Activated gamma-delta T cell treated with Interleukin-2 at 50 U/mL for 16 hours (primary cell): ENCODE measurements at regions not wholly inside any gene's neighbourhood (a gene's known extent, or its start where the extent isn't known, plus 50 kb on each side); places are given as distances from the start of the nearest gene placed in this dataset.
"Not testable (repeated sequence)": the region's sequence is repeated elsewhere in the genome, so short reads cannot be mapped to it uniquely, and the experiment has no call there.

Source experiments
- DNase-seq: peaks from one replicate; pipeline ENCODE4 v3.0.0-alpha.2; 2020

DNA sequence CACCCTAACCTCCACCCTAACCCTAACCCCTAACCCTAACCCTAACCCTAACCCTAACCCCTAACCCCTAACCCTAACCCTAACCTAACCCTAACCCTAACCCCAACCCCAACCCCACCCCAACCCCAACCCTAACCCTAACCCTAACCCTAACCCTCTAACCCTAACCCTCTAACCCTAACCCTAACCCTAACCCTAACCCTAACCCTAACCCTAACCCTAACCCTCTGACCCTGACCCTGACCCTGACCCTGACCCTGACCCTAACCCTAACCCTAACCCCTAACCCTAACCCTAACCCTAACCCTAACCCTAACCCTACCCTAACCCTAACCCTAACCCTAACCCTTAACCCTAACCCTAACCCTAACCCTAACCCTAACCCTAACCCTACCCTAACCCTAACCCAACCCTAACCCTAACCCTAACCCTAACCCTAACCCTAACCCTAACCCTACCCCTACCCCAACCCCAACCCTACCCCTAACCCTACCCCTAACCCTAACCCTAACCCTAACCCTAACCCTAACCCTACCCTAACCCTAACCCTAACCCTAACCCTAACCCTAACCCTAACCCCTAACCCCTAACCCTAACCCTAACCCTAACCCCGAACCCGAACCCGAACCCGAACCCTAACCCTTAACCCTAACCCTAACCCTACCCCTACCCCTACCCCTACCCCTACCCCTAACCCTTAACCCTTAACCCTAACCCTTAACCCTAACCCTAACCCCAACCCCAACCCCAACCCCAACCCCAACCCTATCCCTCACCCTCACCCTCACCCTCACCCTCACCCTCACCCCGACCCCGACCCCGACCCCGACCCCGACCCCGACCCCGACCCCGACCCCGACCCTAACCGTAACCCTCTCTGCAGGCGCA, 186.2 kb upstream of the CHL1 start:
- DNase-seq, result not testable (repeated sequence)

DNA sequence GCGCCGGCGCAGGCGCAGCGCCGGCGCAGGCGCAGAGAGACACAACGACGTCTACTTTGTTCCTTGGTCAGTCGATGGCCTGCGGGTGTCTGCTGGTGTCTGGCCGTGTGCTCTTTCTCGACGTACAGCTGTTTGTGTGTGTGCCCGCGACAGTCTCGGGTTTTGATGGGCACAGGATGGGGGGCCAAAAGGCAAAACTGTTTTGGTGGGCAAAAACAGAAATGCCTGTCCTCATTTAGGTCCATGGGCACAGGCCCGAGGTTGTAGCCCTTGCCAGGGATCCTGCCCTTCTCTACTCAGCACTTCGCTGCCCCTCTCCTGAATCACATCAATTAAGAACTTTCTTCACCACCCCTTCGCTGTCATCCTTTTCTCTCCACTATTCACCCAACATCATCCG, 184.8 kb upstream of the CHL1 start:
- peak; percentile 4 for DNase-seq

DNA sequence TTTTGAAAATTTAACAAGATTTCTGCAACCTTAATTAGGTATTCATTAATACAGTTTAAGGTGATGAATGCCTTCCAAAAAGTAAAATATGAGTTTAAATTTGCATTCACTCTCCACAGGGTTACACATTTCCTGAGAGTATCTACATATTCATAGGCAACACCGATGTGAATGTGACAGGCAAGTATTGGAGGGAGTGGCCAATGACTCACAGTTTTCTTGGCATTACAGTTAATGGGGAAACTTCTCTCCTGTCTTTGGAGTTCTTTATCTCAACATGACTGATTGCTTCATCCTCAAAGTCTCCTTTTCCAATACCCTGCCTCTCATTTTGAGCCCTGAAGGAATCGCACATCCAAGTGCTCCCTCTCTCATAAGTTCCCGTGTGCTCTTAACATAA, 181.9 kb upstream of the CHL1 start:
- DNase-seq, result no peak

DNA sequence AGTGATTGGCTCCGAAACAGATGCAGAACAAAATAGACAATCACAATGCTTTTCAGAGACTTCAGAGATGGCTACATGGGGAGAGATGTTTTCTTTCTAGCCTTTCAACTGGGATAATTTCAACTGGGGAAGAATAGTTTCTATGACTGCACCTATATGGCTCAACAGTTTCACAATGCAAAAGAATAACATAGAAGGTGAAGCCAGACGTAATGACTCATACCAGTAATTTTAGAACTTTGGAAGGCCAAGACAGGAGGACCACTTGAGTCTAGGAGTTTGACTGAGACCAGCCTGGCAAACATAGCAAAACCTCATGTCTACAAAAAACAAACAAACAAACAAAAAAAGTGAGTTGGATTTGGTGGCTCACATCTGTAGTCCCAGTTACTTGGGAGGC, 180.2 kb upstream of the CHL1 start:
- DNase-seq, result no peak

DNA sequence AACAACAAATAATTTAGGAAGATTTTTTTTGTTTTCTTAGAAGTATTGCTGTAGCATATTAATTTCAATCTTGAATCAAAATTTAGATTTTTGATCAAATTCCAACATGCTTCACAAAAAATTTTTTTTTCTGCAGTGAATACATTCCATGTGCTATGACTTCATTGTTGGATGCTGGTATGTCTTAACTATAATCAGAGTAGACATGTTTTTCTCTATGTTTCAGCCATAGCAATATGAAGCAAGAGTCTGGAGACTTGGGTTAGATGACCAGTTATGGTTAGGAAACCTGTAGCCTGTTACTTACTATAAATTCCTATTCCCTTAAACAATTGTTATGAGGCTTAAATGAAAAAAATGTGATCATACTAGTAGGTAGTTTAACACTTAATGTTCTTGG, 176.1 kb upstream of the CHL1 start:
- DNase-seq, result no peak

DNA sequence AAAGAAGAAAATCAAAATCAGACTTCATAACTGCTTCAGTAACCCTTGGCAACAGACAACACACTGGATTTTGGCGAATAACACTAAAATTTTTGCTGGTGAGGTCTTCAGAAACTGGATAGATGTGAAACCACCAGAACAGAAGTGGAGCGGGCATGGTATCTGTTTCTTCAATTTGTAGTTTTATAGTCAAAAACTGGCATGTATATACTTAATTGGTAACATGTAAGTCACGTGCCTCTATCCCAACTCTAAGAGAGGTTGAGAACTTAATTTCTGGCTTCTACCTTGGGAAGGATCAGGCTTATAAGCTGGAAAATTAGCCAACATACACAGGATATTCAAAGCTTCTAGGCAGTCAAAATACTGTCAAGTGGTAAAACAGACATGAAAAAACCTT, 172.6 kb upstream of the CHL1 start:
- DNase-seq, result no peak

DNA sequence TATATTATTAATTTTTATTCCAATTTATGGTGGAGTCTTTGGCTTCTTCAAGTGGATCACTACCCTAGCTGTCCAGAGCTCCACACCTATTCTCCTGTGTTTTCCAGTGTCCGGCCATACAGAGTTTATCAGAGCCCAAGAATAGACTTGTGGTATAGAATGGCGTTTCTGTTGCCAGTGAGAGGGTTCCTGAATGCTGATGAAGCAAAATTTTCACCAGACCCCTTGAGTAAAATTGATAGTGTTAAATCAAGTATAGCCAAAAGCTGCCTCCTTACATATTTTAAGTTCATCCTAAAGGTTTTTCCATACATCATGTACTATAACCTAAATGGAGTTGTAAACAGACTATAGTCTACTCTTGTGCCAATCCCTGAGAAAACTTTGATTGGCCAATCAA, 171.5 kb upstream of the CHL1 start:
- DNase-seq, result no peak

DNA sequence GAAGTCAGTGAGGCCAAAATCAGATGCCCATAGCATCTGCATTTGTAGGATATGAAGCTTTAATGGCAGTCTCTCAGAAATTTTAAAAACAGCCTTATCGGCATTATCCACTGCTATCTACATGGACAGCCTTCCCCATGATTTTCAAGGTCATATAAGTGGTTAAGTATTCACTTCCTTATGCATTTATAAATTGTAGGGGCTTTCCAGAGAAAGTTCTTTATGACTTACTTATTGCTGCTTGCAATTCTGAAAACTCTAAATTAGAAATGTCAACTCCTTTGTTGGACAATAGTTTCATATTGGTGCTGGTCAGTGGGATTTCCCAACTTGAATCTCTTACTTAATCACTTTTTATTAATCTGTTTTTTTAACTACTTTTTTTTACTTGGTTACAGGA, 160.6 kb upstream of the CHL1 start:
- not testable (repeated sequence) for DNase-seq

DNA sequence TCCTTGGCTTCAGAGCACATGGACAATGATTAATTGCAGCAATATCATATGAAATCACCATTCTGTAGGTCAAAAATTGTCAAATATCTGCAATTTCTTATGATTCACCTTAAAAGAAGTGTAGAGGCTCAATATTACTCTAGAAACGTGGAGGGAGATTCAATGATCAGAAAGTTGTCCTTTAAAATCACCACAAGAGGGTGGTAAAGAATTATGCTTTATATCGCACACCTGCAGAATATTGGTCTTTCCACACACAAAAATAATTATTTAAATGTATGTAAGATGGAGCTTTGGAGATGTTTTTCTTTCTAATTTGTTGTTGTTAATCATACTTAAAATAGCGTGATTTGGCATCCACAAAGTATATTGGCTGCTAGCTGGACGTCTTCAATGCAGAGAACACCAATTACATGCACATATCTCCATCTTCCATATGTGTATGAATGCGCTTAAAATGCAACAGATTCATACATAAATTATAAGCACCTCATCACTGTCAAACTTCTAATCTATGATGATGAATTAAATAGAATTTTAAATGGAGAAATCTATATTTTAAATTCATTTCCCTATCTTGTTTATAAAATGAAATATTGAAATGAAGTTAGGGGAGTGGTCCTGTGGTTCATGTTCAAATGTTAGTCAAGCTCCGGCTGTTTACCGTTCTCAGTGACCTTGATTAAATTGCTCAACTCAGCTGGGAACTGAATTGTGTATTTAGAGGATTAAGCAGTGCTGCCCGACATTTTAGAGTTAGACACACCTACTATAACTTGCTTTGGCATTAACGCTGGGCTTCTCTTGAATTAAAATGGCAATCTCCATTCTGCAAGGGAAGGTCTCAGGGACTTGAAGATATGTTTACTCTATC, 153.5 kb upstream of the CHL1 start:
- not testable (repeated sequence) for DNase-seq

DNA sequence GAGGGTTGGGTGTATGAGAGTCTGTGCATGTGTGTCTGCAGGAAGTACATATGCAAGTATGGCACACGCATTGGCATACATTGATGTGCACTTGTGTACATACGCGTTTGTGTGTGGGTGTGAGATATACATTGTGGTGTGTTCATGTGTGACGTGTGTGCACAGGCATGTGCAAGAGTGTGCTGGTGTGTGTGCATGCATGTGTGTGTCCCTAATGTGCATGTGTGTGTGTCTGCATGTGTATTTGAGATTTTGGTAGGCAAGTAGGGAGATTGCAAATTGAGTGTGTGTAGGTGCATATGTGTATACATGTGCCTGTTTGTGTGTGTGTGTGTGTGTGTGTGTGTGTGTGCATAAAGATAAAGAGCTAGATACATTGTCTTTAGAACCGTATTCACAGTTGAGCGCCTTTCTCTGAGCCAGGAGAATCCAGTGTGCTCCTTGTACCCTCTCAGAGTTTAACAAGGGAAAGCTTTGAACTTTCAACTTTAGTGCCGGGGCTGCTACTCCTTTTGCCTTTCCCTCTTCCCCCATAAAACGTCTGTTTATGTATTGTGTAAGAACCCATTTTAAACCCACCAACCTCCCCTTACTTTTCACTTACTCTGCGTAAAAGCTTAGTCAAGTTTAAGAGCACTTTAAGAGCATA, 152.4 kb upstream of the CHL1 start:
- no peak for DNase-seq

DNA sequence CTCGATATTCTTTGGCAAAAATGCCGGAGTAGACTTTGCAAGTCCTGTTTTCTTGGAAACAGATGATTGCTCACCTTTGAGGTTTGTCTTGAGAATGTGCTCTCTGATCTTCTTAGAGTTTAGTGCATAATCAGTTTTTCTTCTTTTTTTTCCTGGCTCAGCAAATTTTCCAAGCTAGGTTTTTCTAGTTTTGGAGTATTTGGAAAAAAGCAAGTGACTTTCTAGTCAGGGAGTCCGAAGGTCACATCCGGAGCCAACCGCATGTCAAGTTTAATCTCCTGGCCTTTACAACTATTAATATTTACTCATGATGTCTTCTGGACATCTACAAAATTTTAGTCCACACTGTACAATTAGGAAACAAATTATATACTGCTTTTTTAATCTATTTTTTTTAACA, 151.6 kb upstream of the CHL1 start:
- DNase-seq, result not testable (repeated sequence)

DNA sequence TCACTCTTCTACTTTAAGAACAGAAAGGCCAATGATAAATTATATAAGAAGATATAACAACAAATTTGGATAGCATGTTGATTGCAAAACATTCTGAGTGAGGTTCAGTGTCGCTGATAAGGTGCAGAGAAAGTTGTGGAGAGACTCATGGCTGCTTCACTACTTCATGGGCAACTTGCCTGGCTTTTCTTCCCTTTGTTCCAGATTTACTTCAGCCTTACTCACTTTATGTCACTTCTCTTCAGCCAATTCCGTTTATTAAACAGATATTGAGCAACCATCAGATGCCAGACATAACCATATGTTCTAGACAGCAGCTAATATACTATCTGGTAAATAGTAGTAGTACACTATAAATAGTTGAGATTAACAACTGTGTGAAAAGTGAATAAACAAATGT, 150.0 kb upstream of the CHL1 start:
- DNase-seq, result no peak

DNA sequence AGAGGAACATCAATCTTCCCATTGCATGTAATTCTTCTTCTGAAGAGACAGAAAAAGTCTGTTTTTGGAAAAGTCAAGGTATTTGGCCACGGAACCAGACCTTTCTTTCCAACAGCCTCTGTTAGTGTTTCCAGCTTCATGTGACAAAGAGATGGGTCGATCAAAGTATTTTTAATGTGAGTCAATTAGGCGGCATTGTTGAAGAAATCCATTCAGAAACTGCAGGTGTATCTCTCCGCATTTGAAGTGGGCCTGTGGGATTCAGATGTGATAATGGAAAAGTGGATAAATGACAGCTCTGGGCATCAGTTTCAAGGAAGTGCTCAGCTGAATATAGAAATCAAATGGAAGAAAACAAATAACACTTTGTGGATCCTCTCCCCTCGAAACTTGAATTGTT, 143.1 kb upstream of the CHL1 start:
- DNase-seq, result not testable (repeated sequence)

DNA sequence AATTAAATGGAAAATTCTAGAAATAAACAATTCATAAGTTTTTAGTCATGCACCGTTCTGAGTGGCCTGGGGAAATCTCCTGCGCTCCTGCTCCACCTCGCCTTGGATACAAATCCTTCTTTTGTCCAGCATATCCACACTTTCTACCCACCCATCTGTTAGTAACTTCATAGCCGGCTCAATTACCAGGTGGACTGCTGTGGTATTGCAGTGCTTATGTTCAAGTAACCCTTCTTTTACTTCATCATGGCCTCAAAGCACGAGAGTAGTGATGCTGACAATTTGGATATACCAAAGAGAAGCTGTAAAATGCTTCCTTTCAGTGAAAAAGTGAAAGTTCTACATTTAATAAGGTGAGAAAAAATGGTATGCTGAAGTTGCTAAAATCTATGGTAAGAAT, 142.3 kb upstream of the CHL1 start:
- no peak for DNase-seq

DNA sequence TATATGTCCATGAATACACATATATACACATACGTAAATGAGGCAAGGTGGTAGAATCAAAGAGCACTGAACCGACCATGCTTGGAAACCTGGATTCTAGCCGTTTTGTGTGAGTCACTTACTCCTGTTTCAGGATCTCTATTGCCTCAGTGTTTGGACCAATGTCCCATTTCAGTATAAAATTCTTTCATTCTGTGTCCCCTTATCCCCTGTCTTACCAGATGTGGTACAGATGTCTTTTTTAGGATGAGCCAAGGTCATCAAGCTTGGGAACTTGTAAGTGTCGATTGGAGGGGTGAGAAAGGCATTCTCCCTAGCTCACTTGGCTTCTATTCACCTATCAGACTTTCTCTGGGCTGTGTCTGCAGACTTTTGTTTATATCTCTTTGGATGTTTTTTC, 139.9 kb upstream of the CHL1 start:
- no peak for DNase-seq

DNA sequence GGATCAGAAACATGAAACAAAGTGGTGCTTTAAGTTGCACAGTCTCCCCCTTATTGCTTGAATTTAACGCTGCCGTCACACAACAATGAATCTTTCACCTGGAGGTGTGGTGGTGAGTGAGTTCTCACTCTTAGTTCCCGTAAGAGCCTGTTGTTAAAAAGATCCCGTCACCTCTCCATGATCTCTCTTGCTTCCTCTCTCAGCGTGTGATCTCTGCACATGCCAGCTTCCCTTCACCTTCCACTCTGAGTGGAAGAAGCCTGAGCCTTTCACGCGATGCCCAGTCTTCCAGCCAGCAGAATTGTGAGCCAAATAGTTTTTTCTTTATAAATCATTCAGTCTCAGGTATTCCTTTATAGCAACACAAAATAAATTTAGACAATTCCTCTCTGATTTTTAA, 136.7 kb upstream of the CHL1 start:
- DNase-seq, result no peak

DNA sequence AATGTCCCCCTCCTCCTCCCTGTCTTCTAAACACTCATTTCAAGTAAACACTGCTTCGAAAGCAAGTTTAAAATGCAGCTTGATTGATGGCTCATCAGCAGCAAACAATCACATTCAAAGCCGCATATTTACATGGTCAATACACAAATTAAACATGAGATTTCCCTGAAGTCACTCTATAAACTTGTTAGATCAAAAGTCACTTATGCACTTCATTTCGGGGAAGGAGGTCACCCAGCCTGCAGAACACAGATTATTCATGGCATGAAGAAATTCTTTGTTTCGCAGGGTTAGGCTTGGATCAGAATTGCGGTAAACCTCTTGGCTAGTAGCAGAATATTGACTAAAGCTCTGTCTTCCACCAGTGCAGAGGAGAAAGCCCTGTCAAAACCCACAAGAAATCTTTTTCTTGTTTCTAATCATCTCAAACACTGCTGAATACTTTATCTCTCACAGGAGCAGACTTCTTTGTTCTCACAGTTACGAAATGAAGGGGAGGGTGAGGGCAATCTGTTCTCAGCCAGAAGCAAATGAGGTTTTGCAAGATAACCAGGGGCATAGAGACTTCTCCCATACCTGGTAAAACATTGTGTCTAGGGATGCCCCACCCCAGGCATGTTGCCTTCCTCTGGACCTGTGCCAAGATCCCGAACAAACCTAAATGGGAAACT, 133.3 kb upstream of the CHL1 start:
- DNase-seq, result no peak

DNA sequence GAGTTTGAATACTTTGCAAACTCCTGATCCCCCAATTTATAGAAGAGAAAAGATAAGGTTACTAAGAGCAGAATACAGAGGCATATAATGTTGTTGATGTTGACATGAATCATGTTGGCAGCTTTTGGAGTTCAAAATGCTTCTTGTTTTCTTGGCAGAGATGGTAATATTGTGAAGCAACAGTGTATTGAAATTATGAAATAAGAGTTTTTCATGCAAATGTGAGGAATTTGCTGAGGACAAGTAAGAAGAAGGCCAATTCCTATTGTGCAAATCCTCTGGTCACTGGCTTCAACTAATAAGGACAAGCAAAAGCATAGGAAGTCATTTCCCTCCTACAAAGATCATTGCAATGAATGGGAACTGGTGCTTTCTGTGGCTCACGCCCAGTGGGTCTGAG, 126.9 kb upstream of the CHL1 start:
- no peak for DNase-seq

DNA sequence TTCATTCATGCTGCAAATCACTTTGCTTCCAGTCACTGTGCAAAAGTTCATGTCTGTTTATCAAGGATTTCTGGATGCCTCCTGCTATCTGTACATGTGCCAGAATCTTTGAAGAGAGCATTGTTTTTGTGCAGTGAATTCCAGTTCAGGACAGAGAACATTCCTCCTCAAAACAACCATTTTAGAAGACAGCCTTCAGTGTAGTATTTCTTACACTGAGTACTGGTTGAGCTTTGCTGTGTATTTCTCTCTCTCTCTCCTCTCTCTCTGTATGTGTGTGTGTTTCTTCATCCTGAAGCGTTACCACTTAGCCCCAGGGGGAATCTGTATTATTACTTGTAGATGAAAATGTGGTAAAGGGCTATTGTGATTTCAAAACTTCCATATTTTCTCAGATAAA, 123.8 kb upstream of the CHL1 start:
- no peak for DNase-seq

DNA sequence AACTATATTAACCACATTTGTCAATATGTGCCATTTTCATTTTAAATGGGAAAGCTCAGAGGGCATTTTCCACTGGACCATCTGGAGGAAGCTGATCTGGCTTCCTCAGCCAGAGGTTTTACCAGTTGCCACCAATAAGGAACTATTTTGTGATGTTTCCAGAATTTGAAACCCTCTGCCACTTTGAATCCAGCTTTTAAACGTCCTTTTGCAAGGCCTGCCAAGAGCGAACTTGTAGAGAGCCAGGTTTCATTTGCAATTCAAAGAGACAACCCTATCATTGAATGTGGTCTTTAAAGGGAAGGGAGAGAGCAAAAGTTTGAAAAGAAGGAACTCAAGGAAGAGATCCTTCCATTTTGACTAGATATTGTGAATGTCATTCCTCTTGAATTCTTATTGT, 123.3 kb upstream of the CHL1 start:
- no peak for DNase-seq

DNA sequence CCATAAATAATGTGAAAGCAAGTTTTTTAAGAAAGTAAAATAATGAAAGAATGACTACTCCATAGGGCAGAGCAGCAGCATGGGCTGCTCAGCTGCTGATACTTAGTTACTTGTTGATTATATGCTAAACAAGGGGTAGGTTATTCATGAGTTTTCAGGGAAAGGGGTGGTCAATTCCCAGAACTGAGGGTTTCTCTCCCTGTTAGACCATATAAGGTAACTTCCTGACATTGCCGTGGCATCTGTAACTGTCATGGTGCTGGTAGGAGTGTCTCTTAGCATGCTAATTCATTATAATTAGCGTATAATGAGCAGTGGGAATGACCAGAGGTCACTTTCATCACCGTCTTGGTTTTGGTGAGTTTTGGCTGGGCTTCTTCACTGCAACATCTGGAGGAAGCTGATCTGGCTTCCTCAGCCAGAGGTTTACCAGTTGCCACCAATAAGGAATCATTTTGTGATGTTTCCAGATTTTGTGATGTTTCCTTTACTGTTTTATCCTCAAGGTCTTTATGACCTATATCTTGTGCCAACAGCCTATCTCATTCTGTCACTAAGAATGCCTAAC, 121.8 kb upstream of the CHL1 start:
- DNase-seq, result no peak

DNA sequence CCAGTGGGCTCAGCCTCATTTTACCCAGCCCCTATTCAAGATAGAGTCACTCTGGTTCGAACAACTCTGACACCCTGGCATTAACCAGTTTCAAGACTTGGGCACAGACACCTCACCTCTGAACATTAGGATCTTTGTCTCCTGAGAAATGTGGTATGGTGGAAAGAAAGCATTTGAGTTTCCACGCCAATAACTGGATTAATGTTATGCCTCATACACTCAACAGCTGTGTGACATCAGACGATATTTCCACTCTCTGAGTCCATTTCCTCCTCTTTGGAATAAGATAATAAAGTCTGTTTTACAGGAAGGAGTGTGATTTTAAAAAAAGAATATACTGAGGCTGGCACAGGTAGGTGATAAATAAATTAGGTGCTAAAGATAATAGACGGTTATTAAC, 121.3 kb upstream of the CHL1 start:
- no peak for DNase-seq

DNA sequence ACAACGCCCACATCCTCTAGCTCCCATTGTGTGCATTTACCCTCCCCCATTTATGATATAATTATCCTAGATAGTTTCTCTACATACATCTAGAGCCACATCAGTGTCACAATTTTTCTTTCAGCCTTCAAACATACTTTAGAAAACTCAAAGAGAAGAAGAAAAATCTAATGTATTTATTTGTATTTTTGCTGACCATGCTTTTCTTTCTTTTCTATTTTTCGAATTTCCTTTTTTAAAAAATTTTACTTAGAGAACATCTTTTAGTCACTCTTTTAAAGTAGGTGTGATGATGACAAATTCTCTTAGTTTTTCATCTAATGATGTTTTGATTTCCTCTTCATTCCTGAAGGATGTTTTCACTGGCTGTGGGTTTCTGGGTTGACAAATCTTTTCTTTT, 117.0 kb upstream of the CHL1 start:
- DNase-seq, result no peak
